SK-N-SH treated with all-trans-retinoic acid at 6 μM for 48 hours (cell line): ENCODE measurements at regions not wholly inside any gene's neighbourhood (a gene's known extent, or its start where the extent isn't known, plus 50 kb on each side); places are given as distances from the start of the nearest gene placed in this dataset.

Source experiments
- ATAC-seq: fragments of 200-7000 bp; cut with Tn5 transposase; 3 replicates; pipeline ENCODE4 v1.9.1; 2020; ENCODE audit warnings: mild to moderate bottlenecking, moderate library complexity
- ARNTL ChIP-seq: fragments of 450-650 bp; formaldehyde crosslinking; IDR thresholded peaks from 2 replicates; pipeline ENCODE4 v1.5.0; 2020; ENCODE audit warnings: low read depth, mild to moderate bottlenecking, moderate library complexity, borderline replicate concordance
- BACH2 ChIP-seq: fragments of 250-450 bp; sonication (Bioruptor Pico); IDR thresholded peaks from 2 replicates; pipeline ENCODE4 v1.9.0; 2021; ENCODE audit warnings: mild to moderate bottlenecking, borderline replicate concordance
- CSDC2 ChIP-seq: fragments of 250-450 bp; sonication (Bioruptor Pico); IDR thresholded peaks from 2 replicates; pipeline ENCODE4 v1.5.0; 2020; ENCODE audit warnings: mild to moderate bottlenecking, moderate library complexity
- ESRRG ChIP-seq: fragments of 250-450 bp; sonication (Bioruptor Pico); IDR thresholded peaks from 2 replicates; pipeline ENCODE4 v1.6.1; 2021; ENCODE audit warnings: mild to moderate bottlenecking
- GLIS3 ChIP-seq: fragments of 250-450 bp; sonication (Bioruptor Pico); IDR thresholded peaks from 2 replicates; pipeline ENCODE4 v1.5.0; 2020; ENCODE audit warnings: mild to moderate bottlenecking, moderate library complexity
- ISL1 ChIP-seq: fragments of 250-450 bp; sonication (Bioruptor Pico); IDR thresholded peaks from 2 replicates; pipeline ENCODE4 v2.1.2; 2022; ENCODE audit warnings: mild to moderate bottlenecking, moderate library complexity
- OSR1 ChIP-seq: fragments of 250-450 bp; sonication (Bioruptor Pico); IDR thresholded peaks from 2 replicates; pipeline ENCODE4 v1.8.0; 2022; ENCODE audit warnings: moderate library complexity, mild to moderate bottlenecking, inconsistent platforms
- PATZ1 ChIP-seq: fragments of 250-450 bp; sonication (Bioruptor Pico); IDR thresholded peaks from 2 replicates; pipeline ENCODE4 v1.8.0; 2020; ENCODE audit warnings: mild to moderate bottlenecking, moderate library complexity, borderline replicate concordance
- PPARA ChIP-seq: fragments of 250-450 bp; sonication (Bioruptor Pico); IDR thresholded peaks from 2 replicates; pipeline ENCODE4 v1.5.0; 2020; ENCODE audit warnings: mild to moderate bottlenecking, borderline replicate concordance
- RARB ChIP-seq: fragments of 250-450 bp; sonication (Bioruptor Pico); IDR thresholded peaks from 2 replicates; pipeline ENCODE4 v1.8.0; 2021; ENCODE audit warnings: mild to moderate bottlenecking, moderate library complexity
- TOX ChIP-seq: fragments of 250-450 bp; sonication (Bioruptor Pico); IDR thresholded peaks from 2 replicates; pipeline ENCODE4 v1.8.0; 2021; ENCODE audit warnings: mild to moderate bottlenecking, moderate library complexity, borderline replicate concordance
- ZC3H10 ChIP-seq: fragments of 250-450 bp; sonication (Bioruptor Pico); IDR thresholded peaks from 2 replicates; pipeline ENCODE4 v1.5.1; 2021; ENCODE audit warnings: mild to moderate bottlenecking, moderate library complexity
- ZFP3 ChIP-seq: fragments of 250-450 bp; sonication (Bioruptor Pico); IDR thresholded peaks from 2 replicates; pipeline ENCODE4 v1.5.0; 2020; ENCODE audit warnings: mild to moderate bottlenecking, moderate library complexity
- ZFP30 ChIP-seq: fragments of 450-650 bp; formaldehyde crosslinking; IDR thresholded peaks from 2 replicates; pipeline ENCODE4 v1.5.0; 2022; ENCODE audit warnings: mild to moderate bottlenecking, moderate library complexity
- ZNF565 ChIP-seq: fragments of 450-650 bp; formaldehyde crosslinking; conservative IDR thresholded peaks from 2 replicates; pipeline ENCODE4 v1.5.0; 2020; ENCODE audit warnings: low read depth, mild to moderate bottlenecking, moderate library complexity
- ZNF70 ChIP-seq: fragments of 450-650 bp; formaldehyde crosslinking; IDR thresholded peaks from 2 replicates; pipeline ENCODE4 v1.5.0; 2020; ENCODE audit warnings: mild to moderate bottlenecking, moderate library complexity
- ZNF8 ChIP-seq: fragments of 450-650 bp; formaldehyde crosslinking; IDR thresholded peaks from 2 replicates; pipeline ENCODE4 v1.5.0; 2020; ENCODE audit warnings: mild to moderate bottlenecking, moderate library complexity
- TF ChIP-seq, protein P1 (sequence below): fragments of 250-450 bp; sonication (Bioruptor Pico); IDR thresholded peaks from 2 replicates; pipeline ENCODE4 v1.8.0; 2021; ENCODE audit warnings: low read depth, mild to moderate bottlenecking, moderate library complexity, borderline replicate concordance
- TF ChIP-seq, protein P2 (sequence below): fragments of 250-450 bp; sonication (Bioruptor Pico); IDR thresholded peaks from 2 replicates; pipeline ENCODE4 v1.5.0; 2020; ENCODE audit warnings: mild to moderate bottlenecking, moderate library complexity
- TF ChIP-seq, protein P3 (sequence below): fragments of 250-450 bp; sonication (Bioruptor Pico); IDR thresholded peaks from 2 replicates; pipeline ENCODE4 v1.5.1; 2021; ENCODE audit warnings: mild to moderate bottlenecking, moderate library complexity
- TF ChIP-seq, protein P4 (sequence below): fragments of 250-450 bp; sonication (Bioruptor Pico); IDR thresholded peaks from 2 replicates; pipeline ENCODE4 v1.5.1; 2020; ENCODE audit warnings: low read depth, mild to moderate bottlenecking, moderate library complexity

DNA sequence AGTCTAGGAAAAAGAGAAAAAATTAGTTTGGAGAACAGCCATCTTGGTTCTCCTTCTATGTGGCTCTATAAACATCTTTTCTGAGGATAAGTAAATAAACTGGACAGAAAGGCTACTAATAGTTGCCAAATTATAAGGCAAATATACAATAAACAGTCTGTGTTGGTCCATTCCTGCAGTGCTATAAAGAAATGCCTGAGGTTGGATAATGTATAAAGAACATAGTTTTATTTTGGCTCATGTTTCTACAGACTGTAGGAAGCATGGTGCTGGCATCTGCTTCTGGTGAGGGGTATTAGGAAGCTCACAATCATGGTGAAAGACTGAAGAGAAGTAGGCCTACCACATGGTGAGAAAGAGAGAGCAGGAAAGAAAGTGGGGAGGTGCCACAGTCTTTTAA lies 209.7 kb downstream of the MACC1 start:
- ATAC-seq, result no peak
- TF ChIP-seq OSR1 (CRISPR knock-in tag), result no peak
- TF ChIP-seq ZFP3 (CRISPR knock-in tag), result no peak
- no peak for TF ChIP-seq RARB
- TF ChIP-seq ZNF565 (CRISPR knock-in tag), result no peak
- no peak for TF ChIP-seq PATZ1 (CRISPR knock-in tag)

DNA sequence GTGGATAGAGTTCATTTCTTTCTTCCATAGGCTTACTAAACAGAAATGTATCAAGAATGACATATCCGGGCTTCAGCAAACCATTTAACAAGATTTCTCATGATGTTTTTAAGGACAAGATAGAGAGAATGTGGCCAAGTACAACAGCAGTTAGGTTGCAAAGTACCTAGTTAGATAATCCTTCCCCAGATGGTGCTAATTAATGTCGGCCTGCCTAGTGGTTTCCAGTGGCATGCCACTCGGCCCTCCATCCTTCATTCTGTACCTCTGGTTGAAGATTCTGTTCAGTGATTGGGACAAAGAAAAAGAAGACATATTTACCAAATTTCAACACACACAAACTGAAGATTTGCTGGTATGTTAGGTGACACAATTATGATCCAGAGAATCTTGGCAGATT lies 212.1 kb downstream of the MACC1 start:
- TF ChIP-seq OSR1 (CRISPR knock-in tag), result no peak
- TF ChIP-seq, protein P1, sequence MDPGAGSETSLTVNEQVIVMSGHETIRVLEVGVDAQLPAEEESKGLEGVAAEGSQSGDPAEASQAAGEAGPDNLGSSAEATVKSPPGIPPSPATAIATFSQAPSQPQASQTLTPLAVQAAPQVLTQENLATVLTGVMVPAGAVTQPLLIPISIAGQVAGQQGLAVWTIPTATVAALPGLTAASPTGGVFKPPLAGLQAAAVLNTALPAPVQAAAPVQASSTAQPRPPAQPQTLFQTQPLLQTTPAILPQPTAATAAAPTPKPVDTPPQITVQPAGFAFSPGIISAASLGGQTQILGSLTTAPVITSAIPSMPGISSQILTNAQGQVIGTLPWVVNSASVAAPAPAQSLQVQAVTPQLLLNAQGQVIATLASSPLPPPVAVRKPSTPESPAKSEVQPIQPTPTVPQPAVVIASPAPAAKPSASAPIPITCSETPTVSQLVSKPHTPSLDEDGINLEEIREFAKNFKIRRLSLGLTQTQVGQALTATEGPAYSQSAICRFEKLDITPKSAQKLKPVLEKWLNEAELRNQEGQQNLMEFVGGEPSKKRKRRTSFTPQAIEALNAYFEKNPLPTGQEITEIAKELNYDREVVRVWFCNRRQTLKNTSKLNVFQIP (CRISPR knock-in tag), result no peak
- TF ChIP-seq PATZ1 (CRISPR knock-in tag), result no peak
- no peak for TF ChIP-seq ISL1
- TF ChIP-seq ZFP30 (CRISPR knock-in tag), result no peak
- TF ChIP-seq, all 23 proteins: peak for 0
- ATAC-seq, result no peak

GRCh38 chr7:19999681-20000080 lies 217.5 kb downstream of the MACC1 start:
- no peak for ATAC-seq
- TF ChIP-seq ISL1, result no peak
- TF ChIP-seq ZNF565 (CRISPR knock-in tag), result no peak
- TF ChIP-seq PPARA (CRISPR knock-in tag), result no peak
- no peak for TF ChIP-seq ESRRG (CRISPR knock-in tag)
- TF ChIP-seq, protein P2, sequence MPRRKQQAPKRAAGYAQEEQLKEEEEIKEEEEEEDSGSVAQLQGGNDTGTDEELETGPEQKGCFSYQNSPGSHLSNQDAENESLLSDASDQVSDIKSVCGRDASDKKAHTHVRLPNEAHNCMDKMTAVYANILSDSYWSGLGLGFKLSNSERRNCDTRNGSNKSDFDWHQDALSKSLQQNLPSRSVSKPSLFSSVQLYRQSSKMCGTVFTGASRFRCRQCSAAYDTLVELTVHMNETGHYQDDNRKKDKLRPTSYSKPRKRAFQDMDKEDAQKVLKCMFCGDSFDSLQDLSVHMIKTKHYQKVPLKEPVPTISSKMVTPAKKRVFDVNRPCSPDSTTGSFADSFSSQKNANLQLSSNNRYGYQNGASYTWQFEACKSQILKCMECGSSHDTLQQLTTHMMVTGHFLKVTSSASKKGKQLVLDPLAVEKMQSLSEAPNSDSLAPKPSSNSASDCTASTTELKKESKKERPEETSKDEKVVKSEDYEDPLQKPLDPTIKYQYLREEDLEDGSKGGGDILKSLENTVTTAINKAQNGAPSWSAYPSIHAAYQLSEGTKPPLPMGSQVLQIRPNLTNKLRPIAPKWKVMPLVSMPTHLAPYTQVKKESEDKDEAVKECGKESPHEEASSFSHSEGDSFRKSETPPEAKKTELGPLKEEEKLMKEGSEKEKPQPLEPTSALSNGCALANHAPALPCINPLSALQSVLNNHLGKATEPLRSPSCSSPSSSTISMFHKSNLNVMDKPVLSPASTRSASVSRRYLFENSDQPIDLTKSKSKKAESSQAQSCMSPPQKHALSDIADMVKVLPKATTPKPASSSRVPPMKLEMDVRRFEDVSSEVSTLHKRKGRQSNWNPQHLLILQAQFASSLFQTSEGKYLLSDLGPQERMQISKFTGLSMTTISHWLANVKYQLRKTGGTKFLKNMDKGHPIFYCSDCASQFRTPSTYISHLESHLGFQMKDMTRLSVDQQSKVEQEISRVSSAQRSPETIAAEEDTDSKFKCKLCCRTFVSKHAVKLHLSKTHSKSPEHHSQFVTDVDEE, result no peak
- no peak for TF ChIP-seq ZNF8 (CRISPR knock-in tag)
- no peak for TF ChIP-seq GLIS3 (CRISPR knock-in tag)
- TF ChIP-seq ZC3H10 (CRISPR knock-in tag), result no peak
- no peak for TF ChIP-seq RARB
- no peak for TF ChIP-seq CSDC2 (CRISPR knock-in tag)
- no peak for TF ChIP-seq ZFP30 (CRISPR knock-in tag)
- TF ChIP-seq TOX (CRISPR knock-in tag), result no peak
- no peak for TF ChIP-seq ARNTL (CRISPR knock-in tag)
- TF ChIP-seq BACH2 (CRISPR knock-in tag), result no peak
- TF ChIP-seq, protein P1 (CRISPR knock-in tag), result no peak
- no peak for TF ChIP-seq OSR1 (CRISPR knock-in tag)
- TF ChIP-seq, protein P3, sequence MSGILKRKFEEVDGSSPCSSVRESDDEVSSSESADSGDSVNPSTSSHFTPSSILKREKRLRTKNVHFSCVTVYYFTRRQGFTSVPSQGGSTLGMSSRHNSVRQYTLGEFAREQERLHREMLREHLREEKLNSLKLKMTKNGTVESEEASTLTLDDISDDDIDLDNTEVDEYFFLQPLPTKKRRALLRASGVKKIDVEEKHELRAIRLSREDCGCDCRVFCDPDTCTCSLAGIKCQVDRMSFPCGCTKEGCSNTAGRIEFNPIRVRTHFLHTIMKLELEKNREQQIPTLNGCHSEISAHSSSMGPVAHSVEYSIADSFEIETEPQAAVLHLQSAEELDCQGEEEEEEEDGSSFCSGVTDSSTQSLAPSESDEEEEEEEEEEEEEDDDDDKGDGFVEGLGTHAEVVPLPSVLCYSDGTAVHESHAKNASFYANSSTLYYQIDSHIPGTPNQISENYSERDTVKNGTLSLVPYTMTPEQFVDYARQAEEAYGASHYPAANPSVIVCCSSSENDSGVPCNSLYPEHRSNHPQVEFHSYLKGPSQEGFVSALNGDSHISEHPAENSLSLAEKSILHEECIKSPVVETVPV (CRISPR knock-in tag), result no peak
- TF ChIP-seq, protein P4, sequence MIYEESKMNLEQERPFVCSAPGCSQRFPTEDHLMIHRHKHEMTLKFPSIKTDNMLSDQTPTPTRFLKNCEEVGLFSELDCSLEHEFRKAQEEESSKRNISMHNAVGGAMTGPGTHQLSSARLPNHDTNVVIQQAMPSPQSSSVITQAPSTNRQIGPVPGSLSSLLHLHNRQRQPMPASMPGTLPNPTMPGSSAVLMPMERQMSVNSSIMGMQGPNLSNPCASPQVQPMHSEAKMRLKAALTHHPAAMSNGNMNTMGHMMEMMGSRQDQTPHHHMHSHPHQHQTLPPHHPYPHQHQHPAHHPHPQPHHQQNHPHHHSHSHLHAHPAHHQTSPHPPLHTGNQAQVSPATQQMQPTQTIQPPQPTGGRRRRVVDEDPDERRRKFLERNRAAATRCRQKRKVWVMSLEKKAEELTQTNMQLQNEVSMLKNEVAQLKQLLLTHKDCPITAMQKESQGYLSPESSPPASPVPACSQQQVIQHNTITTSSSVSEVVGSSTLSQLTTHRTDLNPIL (CRISPR knock-in tag), result no peak
- TF ChIP-seq ZNF70, result no peak
